Keratinocyte (primary cell): ENCODE measurements at regions not wholly inside any gene's neighbourhood (a gene's known extent, or its start where the extent isn't known, plus 50 kb on each side); places are given as distances from the start of the nearest gene placed in this dataset.

Source experiments
- DNase-seq: peaks from one replicate; pipeline ENCODE4 v3.0.0-alpha.2; 2011; ENCODE audit warnings: low read depth, missing footprints, low spot score
- FAIRE-seq: peaks from 2 replicates; lab custom pipeline; 2011; peaks lifted over from hg19 to GRCh38; lab: Jason Lieb, UNC
- H2AFZ ChIP-seq: 2 replicates; pipeline ENCODE4 v1.6.0; 2012; ENCODE audit warnings: low read length, control low read depth, inconsistent platforms; ENCODE audit not compliant: control insufficient read depth
- H3K27ac ChIP-seq: 2 replicates; pipeline ENCODE4 v1.5.1; 2011; ENCODE audit warnings: low read length; ENCODE audit not compliant: control insufficient read depth, insufficient read depth
- H3K27me3 ChIP-seq: 3 replicates; pipeline ENCODE4 v1.6.0; 2011; ENCODE audit warnings: low read length; ENCODE audit not compliant: control insufficient read depth, insufficient read depth; ENCODE audit errors: extremely low read depth
- H3K36me3 ChIP-seq, 2 experiments: 2 replicates in 1 of 2; 3 replicates in 1 of 2; pipeline ENCODE4 v1.5.1; 2011; ENCODE audit warnings: low read length in 2 of 2, mild to moderate bottlenecking in 1 of 2; ENCODE audit not compliant: control insufficient read depth in 2 of 2, insufficient read depth in 2 of 2; ENCODE audit errors: extremely low read depth in 1 of 2
- H3K4me1 ChIP-seq: 3 replicates; pipeline ENCODE4 v1.5.1; 2011; ENCODE audit warnings: low read length; ENCODE audit not compliant: control insufficient read depth, insufficient read depth; ENCODE audit errors: extremely low read depth
- H3K4me2 ChIP-seq: 3 replicates; pipeline ENCODE4 v1.6.0; 2011; ENCODE audit warnings: low read depth, low read length; ENCODE audit not compliant: control insufficient read depth, insufficient read depth; ENCODE audit errors: extremely low read depth
- H3K4me3 ChIP-seq, 3 experiments: fragments of 200-600 bp in 1 of 3; sonication (generic) in 1 of 3; 2 replicates in 2 of 3; 3 replicates in 1 of 3; pipeline ENCODE4 v1.5.1; 2011 to 2016; ENCODE audit warnings: low read length in 3 of 3, mild to moderate bottlenecking in 3 of 3, control low read depth in 2 of 3, inconsistent platforms in 1 of 3, low read depth in 1 of 3, mixed read lengths in 1 of 3, mixed run types in 1 of 3, moderate library complexity in 1 of 3; ENCODE audit not compliant: control insufficient read depth in 2 of 3, insufficient read depth in 2 of 3; ENCODE audit errors: extremely low read depth in 1 of 3
- H3K79me2 ChIP-seq: 2 replicates; pipeline ENCODE4 v1.6.0; 2012; ENCODE audit warnings: low read length; ENCODE audit not compliant: control insufficient read depth, insufficient read depth
- H3K9ac ChIP-seq: 3 replicates; pipeline ENCODE4 v1.6.0; 2011; ENCODE audit warnings: low read length; ENCODE audit not compliant: control insufficient read depth, insufficient read depth; ENCODE audit errors: extremely low read depth
- H3K9me1 ChIP-seq: 3 replicates; pipeline ENCODE4 v1.6.0; 2011; ENCODE audit warnings: low read length; ENCODE audit not compliant: control insufficient read depth, insufficient read depth; ENCODE audit errors: extremely low read depth
- H3K9me3 ChIP-seq: 2 replicates; pipeline ENCODE4 v1.5.1; 2012; ENCODE audit warnings: low read depth, low read length; ENCODE audit not compliant: control insufficient read depth
- H4K20me1 ChIP-seq: 3 replicates; pipeline ENCODE4 v1.6.0; 2011; ENCODE audit warnings: low read length; ENCODE audit not compliant: control insufficient read depth, insufficient read depth; ENCODE audit errors: extremely low read depth
- CTCF ChIP-seq, 3 experiments: IDR thresholded peaks in 1 of 3; conservative IDR thresholded peaks in 1 of 3; optimal IDR thresholded peaks in 1 of 3; 2 replicates in 2 of 3; 3 replicates in 1 of 3; pipeline versions ENCODE3 to v1.5.1; 2011; ENCODE audit warnings: low read length in 3 of 3, mild to moderate bottlenecking in 3 of 3, moderate library complexity in 2 of 3, control low read depth in 1 of 3, inconsistent platforms in 1 of 3; ENCODE audit not compliant: insufficient read depth in 2 of 3; ENCODE audit errors: extremely low read depth in 1 of 3
- EZH2 ChIP-seq: IDR thresholded peaks from one replicate; pipeline ENCODE4 v1.6.1; 2012; ENCODE audit warnings: inconsistent platforms, mild to moderate bottlenecking, low read length, moderate library complexity
- dilution Hi-C: fragments of 300-500 bp; cut with MboI; formaldehyde crosslinking; loops from one replicate; pipeline ENCODE4 v1.7.0; 2020; ENCODE audit warnings: low sequenced_read_pairs; ENCODE audit not compliant: extremely low pct_ligation_motif_present

GRCh38 chr2:144824306-144825080 is 304.6 kb upstream of the ZEB2 start:
- Histone ChIP-seq H3K79me2 (no peaks in the 10 kb centered on the region), H3K36me3 (no peaks in the 10 kb centered on the region), H3K27me3 (no peaks in the 10 kb centered on the region), H3K9ac (no peak overlapping the region), H3K4me1 (no peaks in the 10 kb centered on the region), H4K20me1 (no peaks in the 10 kb centered on the region), H3K9me1 (no peaks in the 10 kb centered on the region), H3K4me3 (no peak overlapping the region), H2AFZ (no peak overlapping the region), H3K27ac (peak overlapping the region; percentile 24), H3K9me3 (no peaks in the 10 kb centered on the region), H3K4me2 (no peak overlapping the region)
- DNase-seq (peak; percentile 19), FAIRE-seq (peak; percentile 69)
- dilution Hi-C loops, result no loop called here
- no peak for TF ChIP-seq CTCF (optimal IDR thresholded peaks at IDR 0.05 in 1 of 3, IDR thresholded peaks at IDR 0.05 in 1 of 3, conservative IDR thresholded peaks at IDR 0.05 in 1 of 3; ENCODE audit: extremely low read depth in 1 of 3, insufficient read depth in 2 of 3, low read length in 3 of 3)

- DNase-seq, result no peak
- Histone ChIP-seq H3K79me2 (no peaks in the 10 kb centered on the region), H3K9me1 (no peaks in the 10 kb centered on the region), H3K4me3 (no peak overlapping the region), H3K27ac (no peak overlapping the region), H3K4me2 (no peak overlapping the region), H4K20me1 (no peaks in the 10 kb centered on the region), H2AFZ (no peak overlapping the region), H3K9ac (no peak overlapping the region), H3K4me1 (no peaks in the 10 kb centered on the region), H3K9me3 (no peaks in the 10 kb centered on the region), H3K36me3 (no peaks in the 10 kb centered on the region), H3K27me3 (no peaks in the 10 kb centered on the region)
- no peak for FAIRE-seq
- no peak for TF ChIP-seq CTCF (optimal IDR thresholded peaks at IDR 0.05 in 1 of 3, IDR thresholded peaks at IDR 0.05 in 1 of 3, conservative IDR thresholded peaks at IDR 0.05 in 1 of 3; ENCODE audit: extremely low read depth in 1 of 3, insufficient read depth in 2 of 3, low read length in 3 of 3)
- no peak for TF ChIP-seq EZH2
- dilution Hi-C loops, result no loop called here
These were observed 303.0 kb upstream of the ZEB2 start for GRCh38 chr2:144822966-144823365.
